PC-3 (cell line): ENCODE measurements at regions not wholly inside any gene's neighbourhood (a gene's known extent, or its start where the extent isn't known, plus 50 kb on each side); places are given as distances from the start of the nearest gene placed in this dataset.

Experiments used
- ATAC-seq: fragments of 200-7000 bp; cut with Tn5 transposase; 2 replicates; pipeline ENCODE4 v1.9.1; 2020; ENCODE audit warnings: mild to moderate bottlenecking, moderate library complexity
- BruUV-seq: library from RNA; stranded (reverse); fragments of 400-500 nt; replicated peaks from 2 replicates; lab custom pipeline; 2021; lab: Mats Ljungman, UMichigan
- CTCF ChIA-PET: fragments of 300-600 bp; sonication (Branson Sonifier 250); formaldehyde crosslinking; loops from one replicate; lab custom pipeline; 2022; ENCODE audit warnings: antibody characterized with exemption; lab: Charles Lee
- POLR2A ChIA-PET: fragments of 300-600 bp; sonication (Branson Sonifier 250); formaldehyde crosslinking; loops from one replicate; lab custom pipeline; 2022; ENCODE audit warnings: antibody characterized with exemption; ENCODE audit not compliant: unreplicated experiment; lab: Charles Lee
- DNase-seq: peaks from one replicate; pipeline ENCODE4 v3.0.0-alpha.2; 2015
- H2AFZ ChIP-seq: fragments of 300-600 bp; sonication (generic); 2 replicates; pipeline ENCODE4 v1.6.0; 2016; ENCODE audit warnings: antibody characterized with exemption, low read length
- H3F3A ChIP-seq: fragments of 300-600 bp; sonication (generic); one replicate; pipeline ENCODE4 v1.6.0; 2017; ENCODE audit warnings: antibody characterized with exemption, low read length, control low read depth, mild to moderate bottlenecking; ENCODE audit not compliant: unreplicated experiment
- H3K27ac ChIP-seq: fragments of 300-600 bp; sonication (generic); 2 replicates; pipeline ENCODE4 v1.5.1; 2016; ENCODE audit warnings: mild to moderate bottlenecking, low read length
- H3K27me3 ChIP-seq: fragments of 300-600 bp; sonication (generic); 2 replicates; pipeline ENCODE4 v1.6.1; 2016; ENCODE audit warnings: low read length, mixed read lengths
- H3K36me3 ChIP-seq: fragments of 300-600 bp; sonication (generic); 2 replicates; pipeline ENCODE4 v1.6.1; 2016; ENCODE audit warnings: low read depth, mixed run types, low read length, mixed read lengths
- H3K4me1 ChIP-seq: fragments of 300-600 bp; sonication (generic); 2 replicates; pipeline ENCODE4 v1.5.1; 2016; ENCODE audit warnings: low read length; ENCODE audit not compliant: insufficient read depth
- H3K4me2 ChIP-seq: fragments of 300-600 bp; sonication (generic); 2 replicates; pipeline ENCODE4 v1.6.0; 2016; ENCODE audit warnings: low read length
- H3K4me3 ChIP-seq: fragments of 300-600 bp; sonication (generic); 2 replicates; pipeline ENCODE4 v1.5.1; 2016; ENCODE audit warnings: mild to moderate bottlenecking, low read length, mixed read lengths
- H3K79me2 ChIP-seq: fragments of 300-600 bp; sonication (generic); 2 replicates; pipeline ENCODE4 v1.6.1; 2017; ENCODE audit warnings: low read length, mixed read lengths
- H3K9ac ChIP-seq: fragments of 300-600 bp; sonication (generic); 2 replicates; pipeline ENCODE4 v1.6.0; 2016; ENCODE audit warnings: mild to moderate bottlenecking, low read length
- H3K9me2 ChIP-seq: fragments of 300-600 bp; sonication (generic); replicated peaks from 2 replicates; pipeline ENCODE4 v1.6.1; 2016; ENCODE audit warnings: mixed run types, low read length, mixed read lengths
- H3K9me3 ChIP-seq: fragments of 300-600 bp; sonication (generic); 2 replicates; pipeline ENCODE4 v1.6.1; 2016; ENCODE audit warnings: low read length, mixed read lengths
- H4K20me1 ChIP-seq: fragments of 300-600 bp; sonication (generic); 2 replicates; pipeline ENCODE4 v1.6.1; 2016; ENCODE audit warnings: low read length, mixed read lengths
- EZH2 ChIP-seq: fragments of 300-600 bp; sonication (generic); IDR thresholded peaks from one replicate; pipeline ENCODE4 v1.6.1; 2017; ENCODE audit warnings: antibody characterized with exemption, mild to moderate bottlenecking, low read length; ENCODE audit not compliant: unreplicated experiment
- EZH2phosphoT487 ChIP-seq: fragments of 300-600 bp; sonication (generic); IDR thresholded peaks from 2 replicates; pipeline ENCODE4 v1.6.1; 2018; ENCODE audit warnings: mild to moderate bottlenecking, antibody characterized with exemption, low read length, borderline replicate concordance
- intact Hi-C: fragments of 100-400 bp; cut with micrococcal nuclease; formaldehyde crosslinking; loops from 2 replicates; pipeline ENCODE4 v1.9.0; 2023
- TF ChIP-seq, protein P1 (sequence below): fragments of 300-600 bp; sonication (generic); conservative IDR thresholded peaks from 2 replicates; pipeline ENCODE4 v1.5.1; 2017; ENCODE audit warnings: antibody characterized with exemption, low read depth, mild to moderate bottlenecking, low read length

DNA sequence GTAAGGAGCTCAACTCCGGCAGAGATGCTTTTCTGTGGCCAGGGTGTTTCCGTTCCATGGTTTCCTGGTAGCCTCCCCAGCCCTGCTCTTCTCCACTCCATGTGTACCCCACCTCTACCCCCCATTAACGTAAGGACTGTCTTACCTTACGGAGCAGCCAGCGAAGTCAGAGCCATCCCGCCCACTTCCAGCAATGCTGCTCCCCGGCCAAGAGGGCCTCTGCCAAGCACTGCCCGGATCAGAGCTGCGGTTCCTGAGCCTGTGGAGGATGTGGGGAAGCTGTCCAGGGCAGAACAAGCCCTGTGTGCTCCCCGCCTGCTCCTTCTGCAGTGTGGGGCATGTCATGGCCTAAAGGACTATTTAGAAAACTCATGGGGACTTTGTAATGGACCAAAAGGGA lies 261.2 kb downstream of the GADD45G start:
- Histone ChIP-seq H3K9me3 (no peaks in the 10 kb centered on the region), H3K4me1 (no peaks in the 10 kb centered on the region), H3K27me3 (no peaks in the 10 kb centered on the region), H3K9ac (no peak overlapping the region), H3K9me2 (no peaks in the 10 kb centered on the region), H3K4me3 (no peak overlapping the region), H3K36me3 (no peaks in the 10 kb centered on the region), H2AFZ (no peak overlapping the region), H3K4me2 (no peak overlapping the region), H4K20me1 (no peaks in the 10 kb centered on the region), H3K27ac (no peak overlapping the region), H3F3A (no peaks in the 10 kb centered on the region), H3K79me2 (no peaks in the 10 kb centered on the region)
- TF ChIP-seq, protein P1, sequence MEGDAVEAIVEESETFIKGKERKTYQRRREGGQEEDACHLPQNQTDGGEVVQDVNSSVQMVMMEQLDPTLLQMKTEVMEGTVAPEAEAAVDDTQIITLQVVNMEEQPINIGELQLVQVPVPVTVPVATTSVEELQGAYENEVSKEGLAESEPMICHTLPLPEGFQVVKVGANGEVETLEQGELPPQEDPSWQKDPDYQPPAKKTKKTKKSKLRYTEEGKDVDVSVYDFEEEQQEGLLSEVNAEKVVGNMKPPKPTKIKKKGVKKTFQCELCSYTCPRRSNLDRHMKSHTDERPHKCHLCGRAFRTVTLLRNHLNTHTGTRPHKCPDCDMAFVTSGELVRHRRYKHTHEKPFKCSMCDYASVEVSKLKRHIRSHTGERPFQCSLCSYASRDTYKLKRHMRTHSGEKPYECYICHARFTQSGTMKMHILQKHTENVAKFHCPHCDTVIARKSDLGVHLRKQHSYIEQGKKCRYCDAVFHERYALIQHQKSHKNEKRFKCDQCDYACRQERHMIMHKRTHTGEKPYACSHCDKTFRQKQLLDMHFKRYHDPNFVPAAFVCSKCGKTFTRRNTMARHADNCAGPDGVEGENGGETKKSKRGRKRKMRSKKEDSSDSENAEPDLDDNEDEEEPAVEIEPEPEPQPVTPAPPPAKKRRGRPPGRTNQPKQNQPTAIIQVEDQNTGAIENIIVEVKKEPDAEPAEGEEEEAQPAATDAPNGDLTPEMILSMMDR = no peak
- TF ChIP-seq EZH2phosphoT487 = no peak
- no peak for TF ChIP-seq EZH2
- DNase-seq (no peak), ATAC-seq (no peak)
- ChIA-PET POLR2A (no interaction called here), CTCF (no interaction called here)
- BruUV-seq = no TSS peak
- intact Hi-C loops = no loop called here

DNA sequence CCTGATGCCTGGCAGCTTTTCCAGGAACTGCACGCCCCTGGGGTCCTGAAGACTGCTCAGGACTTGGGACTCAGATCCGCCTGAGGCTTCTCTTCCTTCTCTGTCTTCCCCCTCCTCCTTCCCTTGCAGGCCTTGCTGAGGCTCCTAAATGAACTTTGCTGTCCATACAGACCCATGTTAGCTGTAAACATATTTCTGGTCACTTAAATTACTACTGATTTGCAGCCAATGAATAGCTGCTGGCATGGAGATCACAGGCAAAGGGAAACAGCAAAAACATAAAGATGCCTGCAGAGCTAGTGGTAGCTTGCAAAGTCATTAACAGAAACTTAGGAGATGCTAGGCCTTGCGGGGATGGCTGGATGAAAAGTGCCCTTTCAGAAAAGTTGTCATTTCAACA lies 261.9 kb downstream of the GADD45G start:
- ATAC-seq (no peak), DNase-seq (no peak)
- H3K27me3 ChIP-seq = no peaks in the 10 kb centered on the region
- H3K4me2 ChIP-seq = no peak overlapping the region
- H3K4me3 ChIP-seq = no peak overlapping the region
- ChIA-PET CTCF (no interaction called here), POLR2A (no interaction called here)
- H3F3A ChIP-seq = no peaks in the 10 kb centered on the region
- H3K9ac ChIP-seq = no peak overlapping the region
- no peak for TF ChIP-seq EZH2phosphoT487
- no peak for TF ChIP-seq EZH2
- TF ChIP-seq, protein P1 = no peak
- H2AFZ ChIP-seq = no peak overlapping the region
- intact Hi-C loops = no loop called here
- H4K20me1 ChIP-seq = no peaks in the 10 kb centered on the region
- no peaks in the 10 kb centered on the region for H3K9me3 ChIP-seq
- no peaks in the 10 kb centered on the region for H3K9me2 ChIP-seq
- no TSS peak for BruUV-seq
- no peaks in the 10 kb centered on the region for H3K4me1 ChIP-seq
- H3K27ac ChIP-seq = no peak overlapping the region
- H3K79me2 ChIP-seq = no peaks in the 10 kb centered on the region
- H3K36me3 ChIP-seq = no peaks in the 10 kb centered on the region

DNA sequence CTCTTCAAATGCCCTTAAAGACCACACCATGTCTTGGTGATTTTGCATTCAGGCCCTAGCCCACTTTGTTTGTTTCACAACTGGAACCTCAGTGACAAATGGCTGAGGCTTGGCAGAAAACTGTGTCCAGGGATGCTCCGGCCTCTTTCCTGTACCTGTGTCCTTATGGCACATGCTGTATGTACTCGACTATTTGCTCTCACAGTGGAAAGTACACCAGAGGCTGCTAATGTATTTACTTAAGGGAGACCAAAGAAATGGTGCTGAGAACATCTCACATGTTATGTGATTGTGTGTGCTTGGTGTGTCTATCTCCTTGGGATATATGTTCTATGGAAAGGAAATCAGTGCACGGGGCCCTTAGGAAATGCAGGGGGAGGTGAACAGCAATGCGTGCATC lies 263.3 kb downstream of the GADD45G start:
- ChIA-PET CTCF (no interaction called here), POLR2A (no interaction called here)
- H3K9ac ChIP-seq = no peak overlapping the region
- no peak overlapping the region for H3K27ac ChIP-seq
- DNase-seq (no peak), ATAC-seq (no peak)
- H4K20me1 ChIP-seq = no peaks in the 10 kb centered on the region
- H3K4me2 ChIP-seq = no peak overlapping the region
- H2AFZ ChIP-seq = no peak overlapping the region
- H3F3A ChIP-seq = no peaks in the 10 kb centered on the region
- H3K27me3 ChIP-seq = no peaks in the 10 kb centered on the region
- intact Hi-C loops = no loop called here
- BruUV-seq = no TSS peak
- H3K9me3 ChIP-seq = no peaks in the 10 kb centered on the region
- H3K79me2 ChIP-seq = no peaks in the 10 kb centered on the region
- H3K36me3 ChIP-seq = no peaks in the 10 kb centered on the region
- no peaks in the 10 kb centered on the region for H3K9me2 ChIP-seq
- TF ChIP-seq, protein P1 = no peak
- no peak for TF ChIP-seq EZH2phosphoT487
- TF ChIP-seq EZH2 = no peak
- no peak overlapping the region for H3K4me3 ChIP-seq
- no peaks in the 10 kb centered on the region for H3K4me1 ChIP-seq
